ENCODE measurements at regions not wholly inside any gene's neighbourhood (a gene's known extent, or its start where the extent isn't known, plus 50 kb on each side); places are given as distances from the start of the nearest gene placed in this dataset.

DNA sequence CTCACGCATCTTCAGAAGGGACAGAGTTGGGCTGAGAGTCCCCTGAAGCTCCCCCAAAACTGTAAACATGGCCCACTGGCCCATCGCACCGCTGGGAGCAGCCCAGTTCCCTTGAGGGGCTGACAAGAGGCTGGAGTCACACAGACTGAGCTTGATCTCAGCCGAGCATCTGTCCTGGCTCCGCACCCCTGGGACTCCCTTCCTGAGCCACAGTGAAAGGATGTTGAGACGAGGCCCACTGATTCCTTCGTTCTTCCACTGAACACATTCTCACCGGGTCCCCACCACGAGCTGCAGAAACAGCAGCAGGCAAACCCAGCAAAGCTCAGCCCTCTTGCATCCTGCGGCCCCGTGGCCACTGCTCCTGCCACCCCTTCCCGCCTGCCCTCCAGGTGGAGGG, 145.9 kb upstream of the CIBAR2 start:
- TF ChIP-seq POLR2A (IDR thresholded peaks at IDR 0.05) (no peak), CTCF (IDR thresholded peaks at IDR 0.05) (no peak)

Data from uterus (tissue), 2 donors.